ENCODE measurements at regions not wholly inside any gene's neighbourhood (a gene's known extent, or its start where the extent isn't known, plus 50 kb on each side); places are given as distances from the start of the nearest gene placed in this dataset.

DNA sequence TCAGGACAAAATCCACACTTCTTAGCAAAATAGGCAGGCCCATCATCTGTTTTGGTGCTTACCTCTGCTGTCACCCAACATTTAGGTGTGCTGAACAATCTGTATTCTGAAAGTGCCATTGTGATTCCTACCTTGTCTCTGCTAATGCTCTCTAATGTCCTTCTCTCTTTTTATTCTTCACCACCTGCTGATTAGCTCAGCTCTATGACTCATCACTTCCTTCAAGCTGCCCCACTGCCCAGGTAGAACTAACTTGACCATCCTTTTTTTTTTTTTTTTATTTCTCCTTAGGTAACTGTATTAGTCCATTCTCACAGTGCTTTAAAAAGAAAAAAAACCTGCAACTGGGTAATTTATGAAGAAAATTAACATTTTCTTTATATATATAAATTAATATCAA, 478.7 kb upstream of the POU3F3 start:
- no peaks in the 10 kb centered on the region for H3K36me3 ChIP-seq (ENCODE audit: insufficient read depth, low read length)
- H3K27ac ChIP-seq (ENCODE audit: low read depth, low read length) = no peak overlapping the region
- no peak overlapping the region for H3K4me3 ChIP-seq (ENCODE audit: low read depth in 1 of 2, low read length in 2 of 2)
- H3K27me3 ChIP-seq (ENCODE audit: control insufficient read depth in 1 of 2, insufficient read depth in 2 of 2, low read length in 2 of 2) = no peaks in the 10 kb centered on the region
- no peaks in the 10 kb centered on the region for H3K4me1 ChIP-seq (ENCODE audit: insufficient read depth, low read length)
- no peak overlapping the region for H3K9ac ChIP-seq (ENCODE audit: low read length)
- no peaks in the 10 kb centered on the region for H3K9me3 ChIP-seq (ENCODE audit: low read length)

DNA sequence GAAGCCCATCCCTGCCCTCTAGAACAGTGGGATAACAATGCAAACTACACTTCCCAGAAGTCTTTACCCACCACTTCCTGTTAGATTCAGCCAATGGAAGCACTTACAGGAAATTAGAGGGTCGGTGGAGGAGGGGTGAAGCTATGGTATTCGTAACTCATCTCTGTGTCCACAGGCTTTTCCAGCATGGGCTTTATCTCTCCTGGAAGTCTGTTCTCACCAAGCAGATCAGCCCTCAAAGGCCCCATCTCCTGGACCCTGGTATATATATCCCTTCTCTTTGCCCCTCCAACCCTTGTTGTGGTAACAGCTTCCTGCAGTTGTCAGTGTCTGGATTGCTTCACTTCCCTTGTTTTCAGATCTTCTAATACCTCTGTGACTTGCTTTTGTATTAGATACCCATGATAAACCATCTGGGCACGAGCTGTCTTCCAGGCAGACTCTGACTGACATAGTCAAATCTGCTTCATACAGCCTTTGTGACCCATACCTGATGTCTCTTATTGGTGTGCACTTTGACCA, 475.0 kb upstream of the POU3F3 start:
- Histone ChIP-seq H3K27me3 (ENCODE audit: control insufficient read depth in 1 of 2, insufficient read depth in 2 of 2, low read length in 2 of 2) (no peaks in the 10 kb centered on the region), H3K9ac (ENCODE audit: low read length) (no peak overlapping the region), H3K36me3 (ENCODE audit: insufficient read depth, low read length) (no peaks in the 10 kb centered on the region), H3K4me3 (ENCODE audit: low read depth in 1 of 2, low read length in 2 of 2) (peak overlapping the region in 1 of 2 donors; percentile 56), H3K4me1 (ENCODE audit: insufficient read depth, low read length) (no peaks in the 10 kb centered on the region), H3K27ac (ENCODE audit: low read depth, low read length) (no peak overlapping the region), H3K9me3 (ENCODE audit: low read length) (no peaks in the 10 kb centered on the region)

DNA sequence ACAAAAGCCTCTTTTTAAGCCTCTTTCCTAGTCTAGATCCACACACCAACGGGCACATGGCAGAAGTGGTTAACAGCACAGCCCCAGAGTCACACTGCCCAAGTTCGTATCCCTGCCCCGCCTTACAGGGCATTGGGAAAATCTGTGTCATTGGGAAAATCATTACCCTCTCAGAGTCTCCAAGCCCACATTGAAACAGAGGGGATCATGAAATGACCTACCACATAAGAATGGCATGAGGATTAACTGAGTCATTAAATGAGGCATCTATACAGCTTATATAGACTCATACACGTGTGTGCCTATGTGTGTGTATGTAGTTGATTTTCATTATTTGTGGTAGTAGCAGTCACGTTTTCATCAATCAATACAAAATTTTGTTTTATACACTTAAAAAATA, 469.0 kb upstream of the POU3F3 start:
- H3K36me3 ChIP-seq (ENCODE audit: insufficient read depth, low read length) = no peaks in the 10 kb centered on the region
- no peak overlapping the region for H3K4me3 ChIP-seq (ENCODE audit: low read depth in 1 of 2, low read length in 2 of 2)
- no peak overlapping the region for H3K27ac ChIP-seq (ENCODE audit: low read depth, low read length)
- no peaks in the 10 kb centered on the region for H3K4me1 ChIP-seq (ENCODE audit: insufficient read depth, low read length)
- no peak overlapping the region for H3K9ac ChIP-seq (ENCODE audit: low read length)
- H3K9me3 ChIP-seq (ENCODE audit: low read length) = no peaks in the 10 kb centered on the region
- no peaks in the 10 kb centered on the region for H3K27me3 ChIP-seq (ENCODE audit: control insufficient read depth in 1 of 2, insufficient read depth in 2 of 2, low read length in 2 of 2)

DNA sequence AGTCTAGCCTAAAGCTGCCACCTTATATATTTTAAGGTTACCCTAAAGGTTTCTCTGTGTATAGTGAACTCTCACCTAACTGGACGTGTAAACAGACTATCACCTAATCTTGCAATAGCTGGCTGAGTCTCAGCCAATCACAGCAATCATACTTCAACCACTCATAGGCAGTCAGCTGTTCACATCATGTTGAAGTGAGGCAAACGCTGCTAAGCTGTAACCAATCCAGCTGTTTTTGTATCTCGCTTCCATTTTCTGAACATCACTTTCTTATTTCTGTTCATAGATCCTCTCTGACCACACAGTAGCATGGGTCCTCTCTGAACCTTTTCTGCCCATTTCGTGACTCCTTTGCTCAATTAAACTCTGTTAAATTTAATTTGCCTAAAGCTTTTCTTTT, 468.2 kb upstream of the POU3F3 start:
- no peak overlapping the region for H3K9ac ChIP-seq (ENCODE audit: low read length)
- no peak overlapping the region for H3K27ac ChIP-seq (ENCODE audit: low read depth, low read length)
- H3K4me3 ChIP-seq (ENCODE audit: low read depth in 1 of 2, low read length in 2 of 2) = no peak overlapping the region
- H3K9me3 ChIP-seq (ENCODE audit: low read length) = no peaks in the 10 kb centered on the region
- no peaks in the 10 kb centered on the region for H3K4me1 ChIP-seq (ENCODE audit: insufficient read depth, low read length)
- H3K27me3 ChIP-seq (ENCODE audit: control insufficient read depth in 1 of 2, insufficient read depth in 2 of 2, low read length in 2 of 2) = no peaks in the 10 kb centered on the region
- H3K36me3 ChIP-seq (ENCODE audit: insufficient read depth, low read length) = no peaks in the 10 kb centered on the region

DNA sequence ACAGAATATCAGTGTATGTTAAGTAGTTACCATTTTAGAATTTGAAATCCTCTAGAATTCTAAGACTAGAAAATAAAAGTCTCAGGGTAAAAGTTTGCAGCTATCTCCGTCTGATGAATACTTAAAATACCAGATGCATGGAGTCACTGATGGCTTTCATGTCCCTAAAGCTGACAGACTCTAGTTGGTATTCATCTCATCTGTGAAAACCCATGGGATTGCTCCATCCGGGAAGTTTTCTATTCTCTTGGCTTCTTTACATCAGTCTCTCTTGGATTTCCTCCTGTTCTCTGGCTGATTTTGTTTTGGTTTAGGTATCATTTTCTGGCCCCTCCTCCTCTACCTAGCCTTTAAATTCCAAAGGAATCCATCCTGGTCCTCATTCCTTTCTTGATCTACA, 465.6 kb upstream of the POU3F3 start:
- H3K9ac ChIP-seq (ENCODE audit: low read length) = no peak overlapping the region
- H3K4me1 ChIP-seq (ENCODE audit: insufficient read depth, low read length) = no peaks in the 10 kb centered on the region
- H3K36me3 ChIP-seq (ENCODE audit: insufficient read depth, low read length) = no peaks in the 10 kb centered on the region
- H3K27ac ChIP-seq (ENCODE audit: low read depth, low read length) = no peak overlapping the region
- no peaks in the 10 kb centered on the region for H3K27me3 ChIP-seq (ENCODE audit: control insufficient read depth in 1 of 2, insufficient read depth in 2 of 2, low read length in 2 of 2)
- H3K9me3 ChIP-seq (ENCODE audit: low read length) = no peaks in the 10 kb centered on the region
- no peak overlapping the region for H3K4me3 ChIP-seq (ENCODE audit: low read depth in 1 of 2, low read length in 2 of 2)

DNA sequence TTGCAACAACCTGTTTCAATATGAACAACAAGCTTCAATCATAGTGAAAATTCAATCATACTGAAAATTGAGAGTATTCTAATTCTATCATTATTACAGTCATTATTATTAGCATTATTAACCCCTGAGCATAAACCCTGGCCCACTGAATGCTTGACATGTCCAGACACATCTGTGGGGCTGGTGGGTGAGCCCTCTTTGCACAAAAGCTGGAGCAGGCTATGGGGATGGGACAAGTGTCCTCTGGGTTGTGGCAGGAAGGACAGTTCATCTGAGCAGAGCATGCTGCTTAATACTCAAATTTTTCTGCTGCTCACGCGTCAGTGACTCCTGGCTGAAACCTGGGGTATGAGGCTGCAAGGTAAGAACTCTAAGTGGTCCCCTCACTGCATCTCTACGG, 451.1 kb upstream of the POU3F3 start:
- H3K36me3 ChIP-seq (ENCODE audit: insufficient read depth, low read length) = no peaks in the 10 kb centered on the region
- peaks cover 4% of the 10 kb centered on the region for H3K4me1 ChIP-seq (ENCODE audit: insufficient read depth, low read length)
- H3K27me3 ChIP-seq (ENCODE audit: control insufficient read depth in 1 of 2, insufficient read depth in 2 of 2, low read length in 2 of 2) = no peaks in the 10 kb centered on the region
- no peak overlapping the region for H3K4me3 ChIP-seq (ENCODE audit: low read depth in 1 of 2, low read length in 2 of 2)
- H3K9me3 ChIP-seq (ENCODE audit: low read length) = no peaks in the 10 kb centered on the region
- H3K27ac ChIP-seq (ENCODE audit: low read depth, low read length) = no peak overlapping the region
- H3K9ac ChIP-seq (ENCODE audit: low read length) = no peak overlapping the region

DNA sequence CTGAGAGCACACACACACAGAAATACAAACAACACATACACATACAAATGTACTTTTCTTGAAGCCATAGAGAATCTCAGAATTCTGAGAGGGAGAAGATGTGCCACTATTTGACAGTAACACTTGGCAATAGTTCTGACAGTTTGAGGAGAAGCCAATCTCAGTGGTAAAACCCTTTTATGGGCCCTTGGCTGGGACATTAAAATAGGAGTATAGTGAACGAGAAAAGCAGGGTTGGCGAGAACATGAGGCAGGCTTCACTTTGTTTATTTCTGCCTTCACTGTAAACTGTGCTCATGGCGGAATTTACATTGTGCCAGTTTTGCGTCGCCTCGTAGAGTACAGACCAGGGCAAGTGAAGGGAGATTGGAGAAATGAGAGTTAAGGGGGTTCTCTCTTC, 449.4 kb upstream of the POU3F3 start:
- Histone ChIP-seq H3K9ac (ENCODE audit: low read length) (no peak overlapping the region), H3K27me3 (ENCODE audit: control insufficient read depth in 1 of 2, insufficient read depth in 2 of 2, low read length in 2 of 2) (no peaks in the 10 kb centered on the region), H3K4me3 (ENCODE audit: low read depth in 1 of 2, low read length in 2 of 2) (no peak overlapping the region), H3K4me1 (ENCODE audit: insufficient read depth, low read length) (peaks cover 4% of the 10 kb centered on the region), H3K9me3 (ENCODE audit: low read length) (no peaks in the 10 kb centered on the region), H3K27ac (ENCODE audit: low read depth, low read length) (no peak overlapping the region), H3K36me3 (ENCODE audit: insufficient read depth, low read length) (no peaks in the 10 kb centered on the region)

DNA sequence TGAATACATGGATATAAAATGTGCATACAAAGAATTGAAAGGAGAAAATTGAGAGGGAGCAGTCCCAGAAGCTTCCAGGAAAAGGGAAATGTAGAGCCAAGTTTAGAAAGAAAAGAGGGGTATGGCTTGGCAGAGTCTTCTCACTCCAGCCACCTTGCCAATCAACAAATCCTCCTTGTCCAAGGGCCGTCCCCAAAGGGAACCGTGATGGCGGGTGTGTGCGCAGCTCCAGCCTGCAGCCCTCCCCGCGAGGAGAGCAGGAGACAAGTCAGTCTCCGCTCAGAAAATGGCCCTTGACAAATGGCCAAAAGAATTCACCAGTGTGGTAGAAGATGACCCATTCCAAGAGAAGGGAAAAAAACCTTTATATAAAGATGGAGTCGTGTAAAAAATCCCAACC, 448.3 kb upstream of the POU3F3 start:
- Histone ChIP-seq H3K27ac (ENCODE audit: low read depth, low read length) (no peak overlapping the region), H3K27me3 (ENCODE audit: control insufficient read depth in 1 of 2, insufficient read depth in 2 of 2, low read length in 2 of 2) (no peaks in the 10 kb centered on the region), H3K36me3 (ENCODE audit: insufficient read depth, low read length) (no peaks in the 10 kb centered on the region), H3K9me3 (ENCODE audit: low read length) (no peaks in the 10 kb centered on the region), H3K9ac (ENCODE audit: low read length) (no peak overlapping the region), H3K4me1 (ENCODE audit: insufficient read depth, low read length) (peaks cover 4% of the 10 kb centered on the region), H3K4me3 (ENCODE audit: low read depth in 1 of 2, low read length in 2 of 2) (no peak overlapping the region)

DNA sequence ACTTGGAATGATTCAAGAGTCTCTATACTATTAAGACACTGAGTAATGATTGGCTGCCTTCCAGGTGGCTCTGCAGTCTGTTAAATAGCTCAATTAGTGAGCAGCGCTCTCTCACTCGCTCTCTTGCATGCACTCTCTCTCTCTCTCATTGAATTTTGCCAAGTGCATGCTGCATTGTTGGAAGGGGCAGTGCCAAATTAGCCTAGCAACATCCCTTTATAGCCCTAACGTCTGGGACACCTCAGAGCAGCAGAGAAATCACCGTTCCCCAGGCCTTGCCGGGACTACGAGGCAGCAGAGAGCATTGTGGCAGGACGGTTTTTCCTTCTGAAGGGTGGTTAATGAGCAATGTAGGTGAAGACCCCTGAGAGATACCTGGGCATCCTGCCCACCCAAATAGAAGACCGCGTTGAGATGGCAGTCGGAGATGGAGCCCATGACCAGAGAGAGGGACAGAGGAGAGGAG, 447.6 kb upstream of the POU3F3 start:
- H3K27ac ChIP-seq (ENCODE audit: low read depth, low read length) = no peak overlapping the region

DNA sequence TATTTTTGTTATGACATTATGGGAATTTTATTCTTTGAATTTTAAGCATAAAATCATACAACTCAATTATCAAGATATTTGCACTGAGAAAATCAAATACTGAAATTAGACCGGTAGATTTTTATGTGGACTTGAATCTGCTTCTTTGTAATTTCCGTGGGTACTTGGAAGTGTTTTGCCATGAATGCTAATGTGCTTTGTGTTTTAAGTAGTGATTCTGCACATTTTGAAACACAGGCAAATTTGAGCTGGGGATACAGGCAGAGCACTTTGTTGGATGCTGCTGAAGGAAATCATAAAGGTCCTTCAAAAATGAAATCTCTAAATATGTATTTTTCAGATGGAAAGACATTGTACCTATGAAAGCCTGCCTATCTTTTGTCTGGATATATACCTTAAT, 446.3 kb upstream of the POU3F3 start:
- no peak overlapping the region for H3K4me3 ChIP-seq (ENCODE audit: low read depth in 1 of 2, low read length in 2 of 2)
- H3K9ac ChIP-seq (ENCODE audit: low read length) = no peak overlapping the region
- no peaks in the 10 kb centered on the region for H3K36me3 ChIP-seq (ENCODE audit: insufficient read depth, low read length)
- no peaks in the 10 kb centered on the region for H3K27me3 ChIP-seq (ENCODE audit: control insufficient read depth in 1 of 2, insufficient read depth in 2 of 2, low read length in 2 of 2)
- no peak overlapping the region for H3K27ac ChIP-seq (ENCODE audit: low read depth, low read length)
- H3K9me3 ChIP-seq (ENCODE audit: low read length) = no peaks in the 10 kb centered on the region
- peaks cover 4% of the 10 kb centered on the region for H3K4me1 ChIP-seq (ENCODE audit: insufficient read depth, low read length)

More for the DNA sequence above, 447.6 kb upstream of the POU3F3 start:
- Histone ChIP-seq H3K9ac (ENCODE audit: low read length) (no peak overlapping the region), H3K4me3 (ENCODE audit: low read depth in 1 of 2, low read length in 2 of 2) (no peak overlapping the region), H3K9me3 (ENCODE audit: low read length) (no peaks in the 10 kb centered on the region), H3K36me3 (ENCODE audit: insufficient read depth, low read length) (no peaks in the 10 kb centered on the region), H3K27me3 (ENCODE audit: control insufficient read depth in 1 of 2, insufficient read depth in 2 of 2, low read length in 2 of 2) (no peaks in the 10 kb centered on the region), H3K4me1 (ENCODE audit: insufficient read depth, low read length) (peaks cover 4% of the 10 kb centered on the region)

DNA sequence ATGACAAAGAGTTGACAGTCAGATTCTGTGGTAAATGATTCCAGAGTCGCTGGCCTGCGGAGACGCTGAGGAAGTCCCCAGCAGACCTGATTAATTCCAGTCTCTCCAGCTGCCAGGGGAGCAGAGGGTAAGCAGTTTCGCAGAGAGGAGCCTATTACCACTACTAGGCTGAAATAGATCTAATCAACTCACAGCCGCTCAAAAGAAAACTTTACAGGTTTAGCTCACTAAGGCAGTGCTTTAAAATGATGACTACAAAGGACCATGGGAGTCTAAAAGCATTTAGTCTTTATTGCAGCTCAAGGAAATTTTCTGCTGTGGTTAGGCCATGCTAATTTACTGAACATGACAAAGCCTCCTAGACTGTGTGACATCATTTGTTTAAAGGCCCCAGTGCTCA, 445.6 kb upstream of the POU3F3 start:
- no peak overlapping the region for H3K9ac ChIP-seq (ENCODE audit: low read length)
- H3K9me3 ChIP-seq (ENCODE audit: low read length) = no peaks in the 10 kb centered on the region
- H3K4me3 ChIP-seq (ENCODE audit: low read depth in 1 of 2, low read length in 2 of 2) = no peak overlapping the region
- peaks cover 4% of the 10 kb centered on the region for H3K4me1 ChIP-seq (ENCODE audit: insufficient read depth, low read length)
- no peaks in the 10 kb centered on the region for H3K36me3 ChIP-seq (ENCODE audit: insufficient read depth, low read length)
- no peak overlapping the region for H3K27ac ChIP-seq (ENCODE audit: low read depth, low read length)
- no peaks in the 10 kb centered on the region for H3K27me3 ChIP-seq (ENCODE audit: control insufficient read depth in 1 of 2, insufficient read depth in 2 of 2, low read length in 2 of 2)

DNA sequence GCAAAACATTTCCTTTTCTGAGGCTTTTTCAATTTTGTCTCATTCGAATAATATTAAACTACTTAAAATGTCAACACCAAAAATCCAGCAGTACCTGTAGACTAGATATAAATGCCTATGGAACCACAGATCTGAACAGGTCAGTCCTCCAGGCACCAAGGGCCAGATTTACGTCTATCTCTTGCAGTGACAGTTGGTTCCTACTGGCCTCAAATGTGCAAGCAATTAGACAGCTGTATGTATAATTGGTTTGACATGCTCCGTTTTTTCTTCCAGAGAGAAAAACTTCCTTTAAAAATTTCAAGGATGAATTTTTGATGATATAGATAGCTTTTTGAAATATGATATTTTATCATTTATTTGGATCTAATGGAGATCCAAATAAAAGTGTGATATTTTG, 443.8 kb upstream of the POU3F3 start:
- H3K36me3 ChIP-seq (ENCODE audit: insufficient read depth, low read length) = no peaks in the 10 kb centered on the region
- H3K4me1 ChIP-seq (ENCODE audit: insufficient read depth, low read length) = peaks cover 4% of the 10 kb centered on the region
- H3K27me3 ChIP-seq (ENCODE audit: control insufficient read depth in 1 of 2, insufficient read depth in 2 of 2, low read length in 2 of 2) = no peaks in the 10 kb centered on the region
- H3K9me3 ChIP-seq (ENCODE audit: low read length) = no peaks in the 10 kb centered on the region
- H3K27ac ChIP-seq (ENCODE audit: low read depth, low read length) = no peak overlapping the region
- H3K9ac ChIP-seq (ENCODE audit: low read length) = no peak overlapping the region
- no peak overlapping the region for H3K4me3 ChIP-seq (ENCODE audit: low read depth in 1 of 2, low read length in 2 of 2)
